ENCODE measurements at regions not wholly inside any gene's neighbourhood (a gene's known extent, or its start where the extent isn't known, plus 50 kb on each side); places are given as distances from the start of the nearest gene placed in this dataset.

DNA sequence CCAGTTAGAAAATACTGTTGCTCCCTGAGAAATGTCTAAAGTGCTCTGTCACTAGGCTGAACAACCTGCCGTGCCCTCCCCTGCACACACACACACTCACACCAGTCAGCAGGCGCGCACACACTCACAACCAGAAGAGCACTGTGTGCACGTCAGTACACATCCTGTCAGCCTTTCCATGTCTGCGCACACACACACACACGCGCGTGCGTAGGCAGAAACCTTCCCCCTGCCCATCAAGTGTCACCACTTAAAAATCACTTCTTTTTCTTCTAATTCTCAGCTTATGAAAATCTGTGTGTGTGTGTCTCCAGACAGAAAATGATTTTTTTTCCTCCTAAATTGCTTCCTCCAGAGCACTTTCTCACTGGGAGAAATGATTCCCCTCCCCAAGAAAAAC is 100.3 kb downstream of the EDN3 start:
- H3K9me2 ChIP-seq (replicated peaks; ENCODE audit: insufficient read depth, low read length), result no peaks in the 10 kb centered on the region
- TF ChIP-seq EZH2phosphoT487 (conservative IDR thresholded peaks at IDR 0.05; ENCODE audit: low read length) (no peak), CTCF (IDR thresholded peaks at IDR 0.05; ENCODE audit: insufficient read depth, low read length, poor library complexity, severe bottlenecking) (no peak)
- H3F3A ChIP-seq (ENCODE audit: insufficient read depth), result no peaks in the 10 kb centered on the region
- H4K20me1 ChIP-seq (ENCODE audit: low read depth, low read length), result no peaks in the 10 kb centered on the region
- H3K9me3 ChIP-seq (ENCODE audit: insufficient read depth, low read length), result no peaks in the 10 kb centered on the region
- no peak overlapping the region for H2AFZ ChIP-seq (ENCODE audit: low read depth, low read length, severe bottlenecking)
- H3K79me2 ChIP-seq (ENCODE audit: insufficient read depth, low read length), result no peaks in the 10 kb centered on the region
- H3K36me3 ChIP-seq (ENCODE audit: low read length), result no peaks in the 10 kb centered on the region
- H3K9ac ChIP-seq (ENCODE audit: low read length), result no peak overlapping the region
- H3K4me2 ChIP-seq (ENCODE audit: low read depth, low read length, poor library complexity, severe bottlenecking), result no peak overlapping the region
- no peak overlapping the region for H3K4me3 ChIP-seq (ENCODE audit: insufficient read depth, low read length, poor library complexity, severe bottlenecking)
- H3K27me3 ChIP-seq (ENCODE audit: low read length), result no peaks in the 10 kb centered on the region
- H3K27ac ChIP-seq (ENCODE audit: low read depth, low read length), result no peak overlapping the region

GRCh38 chr20:59402681-59403080 is 102.3 kb downstream of the EDN3 start:
- H2AFZ ChIP-seq (ENCODE audit: low read depth, low read length, severe bottlenecking), result no peak overlapping the region
- no peaks in the 10 kb centered on the region for H3K9me2 ChIP-seq (replicated peaks; ENCODE audit: insufficient read depth, low read length)
- H3K4me2 ChIP-seq (ENCODE audit: low read depth, low read length, poor library complexity, severe bottlenecking), result no peak overlapping the region
- H4K20me1 ChIP-seq (ENCODE audit: low read depth, low read length), result no peaks in the 10 kb centered on the region
- TF ChIP-seq CTCF (IDR thresholded peaks at IDR 0.05; ENCODE audit: insufficient read depth, low read length, poor library complexity, severe bottlenecking) (no peak), EZH2phosphoT487 (conservative IDR thresholded peaks at IDR 0.05; ENCODE audit: low read length) (no peak)
- H3K27ac ChIP-seq (ENCODE audit: low read depth, low read length), result no peak overlapping the region
- H3K9ac ChIP-seq (ENCODE audit: low read length), result no peak overlapping the region
- H3K9me3 ChIP-seq (ENCODE audit: insufficient read depth, low read length), result no peaks in the 10 kb centered on the region
- no peaks in the 10 kb centered on the region for H3K36me3 ChIP-seq (ENCODE audit: low read length)
- no peaks in the 10 kb centered on the region for H3K79me2 ChIP-seq (ENCODE audit: insufficient read depth, low read length)
- no peak overlapping the region for H3K4me3 ChIP-seq (ENCODE audit: insufficient read depth, low read length, poor library complexity, severe bottlenecking)
- H3F3A ChIP-seq (ENCODE audit: insufficient read depth), result no peaks in the 10 kb centered on the region
- H3K27me3 ChIP-seq (ENCODE audit: low read length), result no peaks in the 10 kb centered on the region

GRCh38 chr20:59403261-59403961 is 103.0 kb downstream of the EDN3 start:
- TF ChIP-seq EZH2phosphoT487 (conservative IDR thresholded peaks at IDR 0.05; ENCODE audit: low read length) (no peak), CTCF (IDR thresholded peaks at IDR 0.05; ENCODE audit: insufficient read depth, low read length, poor library complexity, severe bottlenecking) (peak; percentile 83)
- H3K4me2 ChIP-seq (ENCODE audit: low read depth, low read length, poor library complexity, severe bottlenecking), result no peak overlapping the region
- H3K79me2 ChIP-seq (ENCODE audit: insufficient read depth, low read length), result no peaks in the 10 kb centered on the region
- H3K36me3 ChIP-seq (ENCODE audit: low read length), result no peaks in the 10 kb centered on the region
- no peaks in the 10 kb centered on the region for H3K27me3 ChIP-seq (ENCODE audit: low read length)
- H3K9me3 ChIP-seq (ENCODE audit: insufficient read depth, low read length), result no peaks in the 10 kb centered on the region
- no peaks in the 10 kb centered on the region for H3F3A ChIP-seq (ENCODE audit: insufficient read depth)
- no peak overlapping the region for H3K4me3 ChIP-seq (ENCODE audit: insufficient read depth, low read length, poor library complexity, severe bottlenecking)
- no peaks in the 10 kb centered on the region for H4K20me1 ChIP-seq (ENCODE audit: low read depth, low read length)
- H3K9me2 ChIP-seq (replicated peaks; ENCODE audit: insufficient read depth, low read length), result no peaks in the 10 kb centered on the region
- no peak overlapping the region for H2AFZ ChIP-seq (ENCODE audit: low read depth, low read length, severe bottlenecking)
- no peak overlapping the region for H3K9ac ChIP-seq (ENCODE audit: low read length)
- no peak overlapping the region for H3K27ac ChIP-seq (ENCODE audit: low read depth, low read length)

Measured in SU-DHL-6 (cell line).